Activated CD8-positive, alpha-beta memory T cell treated with anti-CD3 and anti-CD28 coated beads for 36 hours (primary cell): ENCODE measurements at regions not wholly inside any gene's neighbourhood (a gene's known extent, or its start where the extent isn't known, plus 50 kb on each side); places are given as distances from the start of the nearest gene placed in this dataset.

Source experiments
- CTCF ChIA-PET: fragments of 350-600 bp; sonication (Branson Sonifier 250); formaldehyde crosslinking; loops from one replicate; lab custom pipeline; 2021; ENCODE audit warnings: antibody characterized with exemption; lab: Charles Lee
- POLR2A ChIA-PET: fragments of 350-600 bp; sonication (Branson Sonifier 250); formaldehyde crosslinking; loops from one replicate; lab custom pipeline; 2021; ENCODE audit warnings: antibody characterized with exemption; lab: Charles Lee

- ChIA-PET CTCF (no interaction called here), POLR2A (no interaction called here)
Measured at GRCh38 chr1:163257763-163258162, 55.0 kb upstream of the RGS5 start.

- ChIA-PET POLR2A (interaction anchor here (0.7 kb wide), 1 partner anchor 71 kb away, joined by 3 read pairs; no protein-coding TSS in a partner anchor), CTCF (no interaction called here)
Measured at GRCh38 chr1:163258181-163258580, 55.5 kb upstream of the RGS5 start.

- CTCF ChIA-PET, result no interaction called here
- POLR2A ChIA-PET, result interaction anchor here (0.6 kb wide), 1 partner anchor 26 kb away, joined by 3 read pairs; no protein-coding TSS in a partner anchor
Measured at GRCh38 chr1:163263818-163264655, 57.7 kb upstream of the NUF2 start.

- CTCF ChIA-PET, result no interaction called here
- POLR2A ChIA-PET, result no interaction called here
Measured at GRCh38 chr1:163265547-163265946, 56.2 kb upstream of the NUF2 start.

- CTCF ChIA-PET, result no interaction called here
- POLR2A ChIA-PET, result no interaction called here
Measured at GRCh38 chr1:163267962-163268361, 53.8 kb upstream of the NUF2 start.

- ChIA-PET CTCF (no interaction called here), POLR2A (no interaction called here)
Measured at GRCh38 chr1:163271535-163271934, 50.2 kb upstream of the NUF2 start.
